OCI-LY3 (cell line): ENCODE measurements at regions not wholly inside any gene's neighbourhood (a gene's known extent, or its start where the extent isn't known, plus 50 kb on each side); places are given as distances from the start of the nearest gene placed in this dataset.

Experiments used
- CTCF ChIP-seq: fragments of 200-600, 300-600 bp; sonication (generic); IDR thresholded peaks from 2 replicates; pipeline ENCODE4 v1.5.1; 2014; ENCODE audit warnings: antibody characterized with exemption, low read length, low read depth
- EZH2phosphoT487 ChIP-seq: fragments of 200-600 bp; shearing (Covaris generic); IDR thresholded peaks from 2 replicates; pipeline ENCODE4 v1.6.1; 2018; ENCODE audit warnings: antibody characterized with exemption, mixed run types, low read depth

- TF ChIP-seq CTCF = no peak
- no peak for TF ChIP-seq EZH2phosphoT487
Observed at GRCh38 chr1:143665606-143666005, 306.2 kb downstream of the FAM72C start.
